GM12872 (cell line): ENCODE measurements at regions not wholly inside any gene's neighbourhood (a gene's known extent, or its start where the extent isn't known, plus 50 kb on each side); places are given as distances from the start of the nearest gene placed in this dataset.

Experiments
- CTCF ChIP-seq: IDR thresholded peaks from 3 replicates; pipeline ENCODE4 v1.5.1; 2011; ENCODE audit warnings: low read depth, mild to moderate bottlenecking, low read length, moderate library complexity; ENCODE audit not compliant: insufficient read depth

DNA sequence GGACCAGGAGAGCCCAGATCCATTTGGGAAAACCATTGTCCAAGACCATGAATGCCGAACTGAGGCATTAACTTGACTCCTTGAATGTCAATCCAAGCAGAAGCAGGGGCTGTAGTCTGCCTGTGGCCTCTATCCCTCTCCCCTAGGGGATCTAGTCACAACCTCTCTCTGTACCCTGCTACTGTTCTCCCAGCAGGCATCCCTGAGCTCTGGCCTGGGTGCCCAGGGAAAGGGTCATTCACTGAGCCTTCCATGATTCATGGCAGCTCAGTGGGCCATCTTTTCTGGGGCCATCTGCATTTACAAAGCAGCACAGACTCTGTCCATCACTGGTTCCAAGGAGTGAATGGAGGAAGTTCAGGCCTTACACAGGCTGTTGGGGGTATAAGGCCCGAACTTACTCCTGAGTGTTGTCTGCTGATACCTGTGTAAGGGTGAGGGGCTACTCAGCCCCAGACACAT lies 151.8 kb downstream of the ZFP36L2 start:
- TF ChIP-seq CTCF: no peak

DNA sequence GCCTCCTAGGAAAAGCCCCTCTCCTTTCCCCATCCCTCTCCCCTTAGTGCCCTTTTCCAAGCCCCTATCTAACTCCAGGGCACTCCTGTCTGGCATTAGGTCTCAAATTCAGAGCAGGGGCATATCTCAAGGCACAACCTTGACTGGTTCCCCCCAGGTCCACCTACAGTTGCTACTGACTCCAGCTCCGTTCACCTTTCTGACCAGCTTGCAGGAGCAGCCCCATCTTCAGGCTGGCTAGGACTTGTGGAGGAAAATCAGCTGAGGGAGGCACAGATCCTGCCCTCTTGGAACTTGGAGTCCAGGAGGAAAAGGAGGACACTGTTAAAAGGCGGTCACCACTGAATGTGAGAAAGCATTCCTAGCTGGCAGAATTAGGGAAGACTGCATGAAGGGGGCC lies 152.4 kb downstream of the ZFP36L2 start:
- no peak for TF ChIP-seq CTCF

DNA sequence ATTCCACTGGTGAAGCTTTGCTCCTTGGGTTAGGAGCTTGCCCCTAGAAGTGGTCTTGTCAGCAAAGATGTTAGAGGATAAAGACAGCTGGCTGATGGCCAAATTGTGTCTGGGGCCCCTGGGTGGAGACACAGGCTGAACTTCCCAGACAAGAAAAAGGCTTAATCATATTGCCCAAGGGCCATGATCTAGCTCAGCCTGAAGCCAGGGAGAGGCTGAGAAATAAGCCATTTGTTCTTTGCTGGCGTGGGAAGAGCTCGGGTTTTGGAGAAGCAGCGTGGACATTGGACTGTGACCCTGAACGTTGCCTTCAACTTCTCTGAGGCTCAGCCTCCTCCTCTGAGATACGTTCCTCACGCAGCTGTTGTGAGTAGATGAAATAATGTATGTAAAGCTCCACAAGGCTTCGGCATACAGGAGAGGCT lies 153.0 kb downstream of the ZFP36L2 start:
- TF ChIP-seq CTCF: no peak

DNA sequence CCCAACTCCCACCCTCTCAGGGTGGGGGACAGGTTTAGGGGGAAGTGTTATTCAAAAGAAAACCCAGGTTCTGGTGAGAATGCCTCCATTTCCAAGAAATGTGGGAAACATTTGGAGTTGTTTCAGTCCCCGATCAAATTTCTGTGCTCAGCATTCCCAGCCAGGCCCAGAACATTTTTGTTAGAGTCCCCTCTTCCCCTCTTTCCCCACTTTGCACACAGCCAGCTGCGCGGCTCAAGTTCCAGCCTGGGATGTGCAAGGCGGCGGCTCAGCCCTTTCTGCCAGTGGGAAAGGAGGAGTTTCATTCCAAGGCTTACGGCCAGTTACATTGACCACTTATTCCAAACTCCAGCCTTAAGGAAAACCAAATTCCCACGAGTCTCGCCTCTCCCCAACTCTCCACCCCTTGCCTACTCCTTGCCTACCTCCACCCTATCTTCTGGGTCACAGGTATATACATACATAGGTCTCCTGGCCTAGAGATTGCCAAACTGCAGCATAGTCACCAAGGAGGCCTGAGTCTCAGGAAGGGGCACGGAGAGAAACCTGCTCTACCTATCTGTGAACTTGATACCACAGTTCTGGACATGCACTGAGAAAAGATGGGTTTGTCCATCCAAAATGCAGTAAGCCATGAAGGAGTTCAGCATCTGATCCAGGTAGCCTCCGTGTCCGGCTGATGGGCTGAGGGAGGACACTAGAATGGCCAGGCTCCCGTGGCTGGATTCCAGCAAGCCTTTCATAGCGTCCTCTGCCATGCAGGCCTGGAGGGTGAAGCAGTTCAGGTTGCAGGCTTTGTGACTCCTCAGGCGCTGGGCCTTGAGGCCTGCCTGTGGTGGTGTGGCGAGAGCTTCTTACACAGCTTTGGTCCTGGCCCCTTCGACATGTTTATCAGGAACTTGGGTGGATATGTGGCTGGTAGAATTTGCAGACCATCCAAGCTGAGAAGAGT lies 154.5 kb downstream of the ZFP36L2 start:
- TF ChIP-seq CTCF: no peak

DNA sequence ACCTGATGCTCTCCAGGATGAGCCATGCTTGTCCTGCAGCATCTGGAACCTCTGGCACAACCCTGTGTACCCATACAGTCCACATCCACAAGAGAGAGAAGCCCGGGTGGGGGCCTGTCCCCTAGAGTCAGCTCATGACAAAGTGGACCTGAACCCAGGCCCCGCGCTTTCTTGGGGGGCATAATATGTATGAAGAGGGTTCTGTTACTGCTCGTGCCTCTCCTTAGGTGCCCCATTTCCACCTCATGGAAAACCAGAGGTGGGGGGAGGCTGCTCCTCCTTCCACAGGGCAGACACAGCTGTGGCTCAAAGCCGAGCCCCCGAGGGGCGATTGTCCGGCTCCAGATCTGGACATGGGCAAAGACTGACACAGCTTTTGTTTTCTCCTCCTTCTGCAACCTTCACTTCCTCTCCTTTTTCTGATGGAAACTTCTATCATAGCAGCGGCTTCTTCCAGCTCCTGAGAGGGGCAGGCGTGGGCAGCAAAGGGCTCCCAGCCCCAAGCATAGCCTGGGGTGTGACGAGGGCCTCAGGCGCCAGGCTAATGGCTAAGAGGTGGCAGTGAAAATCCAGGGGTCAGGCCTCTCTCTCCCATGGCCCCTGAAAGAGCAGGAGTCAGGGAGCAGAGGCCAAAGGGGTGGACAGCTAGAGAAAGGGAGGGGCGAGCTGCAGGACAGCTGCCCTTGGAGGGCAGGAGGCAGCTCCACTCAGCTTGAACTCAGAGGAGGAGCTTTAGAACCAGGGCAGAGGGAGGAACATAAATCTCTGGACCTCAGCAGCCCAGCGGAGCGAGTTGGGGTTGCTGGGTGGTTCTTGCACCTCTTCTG lies 155.5 kb downstream of the ZFP36L2 start:
- no peak for TF ChIP-seq CTCF

GRCh38 chr2:43070030-43070429 lies 156.4 kb downstream of the ZFP36L2 start:
- no peak for TF ChIP-seq CTCF
